K562 (cell line): ENCODE measurements at regions not wholly inside any gene's neighbourhood (a gene's known extent, or its start where the extent isn't known, plus 50 kb on each side); places are given as distances from the start of the nearest gene placed in this dataset.

Experiments
- TF ChIP-seq, protein P1 (sequence below): fragments of 200-600 bp; sonication (generic); IDR thresholded peaks from one replicate; pipeline ENCODE4 v1.6.1; 2012; ENCODE audit warnings: mild to moderate bottlenecking, low read depth, low read length, inconsistent platforms

DNA sequence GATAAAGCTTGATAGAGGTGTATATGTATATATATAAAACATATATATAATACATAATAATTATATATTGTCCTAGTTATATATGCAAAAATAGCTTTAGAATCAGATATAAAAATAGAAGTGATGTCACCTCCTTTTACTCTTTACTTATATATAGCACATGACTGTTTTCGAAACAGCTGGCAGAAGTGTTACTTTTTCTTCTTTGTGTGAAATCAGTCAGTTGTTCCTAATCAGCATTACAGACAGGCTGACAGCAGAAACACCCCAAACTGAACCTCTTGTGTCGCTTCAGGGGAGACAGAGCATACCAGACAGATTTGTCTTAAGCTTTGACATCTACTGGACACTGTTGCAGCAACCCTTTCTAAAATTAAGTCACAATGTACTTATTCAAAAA lies 684.9 kb upstream of the CELF2 start (continued):
- TF ChIP-seq, protein P1, sequence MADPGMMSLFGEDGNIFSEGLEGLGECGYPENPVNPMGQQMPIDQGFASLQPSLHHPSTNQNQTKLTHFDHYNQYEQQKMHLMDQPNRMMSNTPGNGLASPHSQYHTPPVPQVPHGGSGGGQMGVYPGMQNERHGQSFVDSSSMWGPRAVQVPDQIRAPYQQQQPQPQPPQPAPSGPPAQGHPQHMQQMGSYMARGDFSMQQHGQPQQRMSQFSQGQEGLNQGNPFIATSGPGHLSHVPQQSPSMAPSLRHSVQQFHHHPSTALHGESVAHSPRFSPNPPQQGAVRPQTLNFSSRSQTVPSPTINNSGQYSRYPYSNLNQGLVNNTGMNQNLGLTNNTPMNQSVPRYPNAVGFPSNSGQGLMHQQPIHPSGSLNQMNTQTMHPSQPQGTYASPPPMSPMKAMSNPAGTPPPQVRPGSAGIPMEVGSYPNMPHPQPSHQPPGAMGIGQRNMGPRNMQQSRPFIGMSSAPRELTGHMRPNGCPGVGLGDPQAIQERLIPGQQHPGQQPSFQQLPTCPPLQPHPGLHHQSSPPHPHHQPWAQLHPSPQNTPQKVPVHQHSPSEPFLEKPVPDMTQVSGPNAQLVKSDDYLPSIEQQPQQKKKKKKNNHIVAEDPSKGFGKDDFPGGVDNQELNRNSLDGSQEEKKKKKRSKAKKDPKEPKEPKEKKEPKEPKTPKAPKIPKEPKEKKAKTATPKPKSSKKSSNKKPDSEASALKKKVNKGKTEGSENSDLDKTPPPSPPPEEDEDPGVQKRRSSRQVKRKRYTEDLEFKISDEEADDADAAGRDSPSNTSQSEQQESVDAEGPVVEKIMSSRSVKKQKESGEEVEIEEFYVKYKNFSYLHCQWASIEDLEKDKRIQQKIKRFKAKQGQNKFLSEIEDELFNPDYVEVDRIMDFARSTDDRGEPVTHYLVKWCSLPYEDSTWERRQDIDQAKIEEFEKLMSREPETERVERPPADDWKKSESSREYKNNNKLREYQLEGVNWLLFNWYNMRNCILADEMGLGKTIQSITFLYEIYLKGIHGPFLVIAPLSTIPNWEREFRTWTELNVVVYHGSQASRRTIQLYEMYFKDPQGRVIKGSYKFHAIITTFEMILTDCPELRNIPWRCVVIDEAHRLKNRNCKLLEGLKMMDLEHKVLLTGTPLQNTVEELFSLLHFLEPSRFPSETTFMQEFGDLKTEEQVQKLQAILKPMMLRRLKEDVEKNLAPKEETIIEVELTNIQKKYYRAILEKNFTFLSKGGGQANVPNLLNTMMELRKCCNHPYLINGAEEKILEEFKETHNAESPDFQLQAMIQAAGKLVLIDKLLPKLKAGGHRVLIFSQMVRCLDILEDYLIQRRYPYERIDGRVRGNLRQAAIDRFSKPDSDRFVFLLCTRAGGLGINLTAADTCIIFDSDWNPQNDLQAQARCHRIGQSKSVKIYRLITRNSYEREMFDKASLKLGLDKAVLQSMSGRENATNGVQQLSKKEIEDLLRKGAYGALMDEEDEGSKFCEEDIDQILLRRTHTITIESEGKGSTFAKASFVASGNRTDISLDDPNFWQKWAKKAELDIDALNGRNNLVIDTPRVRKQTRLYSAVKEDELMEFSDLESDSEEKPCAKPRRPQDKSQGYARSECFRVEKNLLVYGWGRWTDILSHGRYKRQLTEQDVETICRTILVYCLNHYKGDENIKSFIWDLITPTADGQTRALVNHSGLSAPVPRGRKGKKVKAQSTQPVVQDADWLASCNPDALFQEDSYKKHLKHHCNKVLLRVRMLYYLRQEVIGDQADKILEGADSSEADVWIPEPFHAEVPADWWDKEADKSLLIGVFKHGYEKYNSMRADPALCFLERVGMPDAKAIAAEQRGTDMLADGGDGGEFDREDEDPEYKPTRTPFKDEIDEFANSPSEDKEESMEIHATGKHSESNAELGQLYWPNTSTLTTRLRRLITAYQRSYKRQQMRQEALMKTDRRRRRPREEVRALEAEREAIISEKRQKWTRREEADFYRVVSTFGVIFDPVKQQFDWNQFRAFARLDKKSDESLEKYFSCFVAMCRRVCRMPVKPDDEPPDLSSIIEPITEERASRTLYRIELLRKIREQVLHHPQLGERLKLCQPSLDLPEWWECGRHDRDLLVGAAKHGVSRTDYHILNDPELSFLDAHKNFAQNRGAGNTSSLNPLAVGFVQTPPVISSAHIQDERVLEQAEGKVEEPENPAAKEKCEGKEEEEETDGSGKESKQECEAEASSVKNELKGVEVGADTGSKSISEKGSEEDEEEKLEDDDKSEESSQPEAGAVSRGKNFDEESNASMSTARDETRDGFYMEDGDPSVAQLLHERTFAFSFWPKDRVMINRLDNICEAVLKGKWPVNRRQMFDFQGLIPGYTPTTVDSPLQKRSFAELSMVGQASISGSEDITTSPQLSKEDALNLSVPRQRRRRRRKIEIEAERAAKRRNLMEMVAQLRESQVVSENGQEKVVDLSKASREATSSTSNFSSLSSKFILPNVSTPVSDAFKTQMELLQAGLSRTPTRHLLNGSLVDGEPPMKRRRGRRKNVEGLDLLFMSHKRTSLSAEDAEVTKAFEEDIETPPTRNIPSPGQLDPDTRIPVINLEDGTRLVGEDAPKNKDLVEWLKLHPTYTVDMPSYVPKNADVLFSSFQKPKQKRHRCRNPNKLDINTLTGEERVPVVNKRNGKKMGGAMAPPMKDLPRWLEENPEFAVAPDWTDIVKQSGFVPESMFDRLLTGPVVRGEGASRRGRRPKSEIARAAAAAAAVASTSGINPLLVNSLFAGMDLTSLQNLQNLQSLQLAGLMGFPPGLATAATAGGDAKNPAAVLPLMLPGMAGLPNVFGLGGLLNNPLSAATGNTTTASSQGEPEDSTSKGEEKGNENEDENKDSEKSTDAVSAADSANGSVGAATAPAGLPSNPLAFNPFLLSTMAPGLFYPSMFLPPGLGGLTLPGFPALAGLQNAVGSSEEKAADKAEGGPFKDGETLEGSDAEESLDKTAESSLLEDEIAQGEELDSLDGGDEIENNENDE = no peak
- TF ChIP-seq, all 486 proteins: peak for 0
